ENCODE measurements at regions not wholly inside any gene's neighbourhood (a gene's known extent, or its start where the extent isn't known, plus 50 kb on each side); places are given as distances from the start of the nearest gene placed in this dataset.
A peak's percentile ranks its signal among the peaks of the same experiment; 100 is the strongest.

DNA sequence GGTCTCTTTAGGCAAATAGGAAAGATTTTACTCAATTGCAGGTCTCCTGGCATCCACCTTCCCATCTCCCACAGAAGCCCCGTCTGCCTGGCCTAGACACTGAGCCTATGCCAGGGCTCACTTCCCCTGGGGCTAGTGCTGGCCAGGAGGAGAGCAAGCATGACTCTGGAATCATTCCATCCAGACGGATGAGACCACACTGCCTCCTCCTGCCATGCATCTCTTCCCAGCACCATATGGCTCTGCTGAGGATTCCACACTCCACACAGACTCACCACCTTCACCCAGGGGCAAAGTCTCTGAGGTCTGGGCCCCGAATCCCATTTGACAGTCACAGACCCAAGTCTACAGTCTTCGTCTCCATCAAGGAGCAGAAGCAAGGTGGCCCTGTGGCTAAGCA, 346.5 kb downstream of the C16orf95 start:
- ATAC-seq (ENCODE audit: insufficient number of reproducible peaks, low FRiP score, low read depth): no peak
- DNase-seq (ENCODE audit: low spot score): no peak
- TF ChIP-seq CTCF (IDR thresholded peaks at IDR 0.05): no peak
- no peak overlapping the region for H3K4me3 ChIP-seq
- no peak overlapping the region for H3K27ac ChIP-seq
- no peaks in the 10 kb centered on the region for H3K9me3 ChIP-seq
- peaks cover 0 to 7% of the 10 kb centered on the region in 2 donors for H3K4me1 ChIP-seq (ENCODE audit: control insufficient read depth in 1 of 2, low read depth in 2 of 2)
- H3K27me3 ChIP-seq (replicated peaks; ENCODE audit: insufficient read depth): no peaks in the 10 kb centered on the region
- no peaks in the 10 kb centered on the region for H3K36me3 ChIP-seq

- H3K27me3 ChIP-seq (replicated peaks; ENCODE audit: insufficient read depth): no peaks in the 10 kb centered on the region
- H3K9me3 ChIP-seq: no peaks in the 10 kb centered on the region
- no peak overlapping the region for H3K27ac ChIP-seq
- DNase-seq (ENCODE audit: low spot score) (no peak), ATAC-seq (ENCODE audit: insufficient number of reproducible peaks, low FRiP score, low read depth) (no peak)
- H3K4me1 ChIP-seq (ENCODE audit: control insufficient read depth in 1 of 2, low read depth in 2 of 2): peaks cover 0 to 12% of the 10 kb centered on the region in 2 donors
- TF ChIP-seq CTCF (IDR thresholded peaks at IDR 0.05): no peak
- no peak overlapping the region for H3K4me3 ChIP-seq
- no peaks in the 10 kb centered on the region for H3K36me3 ChIP-seq
Measured at GRCh38 chr16:86971251-86971650, 345.9 kb downstream of the C16orf95 start.

- no peak for TF ChIP-seq CTCF (IDR thresholded peaks at IDR 0.05)
- DNase-seq (ENCODE audit: low spot score) (no peak), ATAC-seq (ENCODE audit: insufficient number of reproducible peaks, low FRiP score, low read depth) (no peak)
- Histone ChIP-seq H3K36me3 (no peaks in the 10 kb centered on the region), H3K27ac (no peak overlapping the region), H3K27me3 (replicated peaks; ENCODE audit: insufficient read depth) (no peaks in the 10 kb centered on the region), H3K9me3 (no peaks in the 10 kb centered on the region), H3K4me3 (no peak overlapping the region), H3K4me1 (ENCODE audit: control insufficient read depth in 1 of 2, low read depth in 2 of 2) (peaks cover 0 to 12% of the 10 kb centered on the region in 2 donors)
Measured at GRCh38 chr16:86974120-86974519, 343.1 kb downstream of the C16orf95 start.

GRCh38 chr16:86975445-86975844, 341.7 kb downstream of the C16orf95 start:
- Histone ChIP-seq H3K4me3 (no peak overlapping the region), H3K4me1 (ENCODE audit: control insufficient read depth in 1 of 2, low read depth in 2 of 2) (peaks cover 0 to 12% of the 10 kb centered on the region in 2 donors), H3K27me3 (replicated peaks; ENCODE audit: insufficient read depth) (no peaks in the 10 kb centered on the region), H3K27ac (peak overlapping the region in 1 of 2 donors; percentile 48), H3K9me3 (no peaks in the 10 kb centered on the region), H3K36me3 (no peaks in the 10 kb centered on the region)
- no peak for TF ChIP-seq CTCF (IDR thresholded peaks at IDR 0.05)
- peak; percentile 97 for ATAC-seq (ENCODE audit: insufficient number of reproducible peaks, low FRiP score, low read depth)
- peak; percentile 19 for DNase-seq (ENCODE audit: low spot score)

DNA sequence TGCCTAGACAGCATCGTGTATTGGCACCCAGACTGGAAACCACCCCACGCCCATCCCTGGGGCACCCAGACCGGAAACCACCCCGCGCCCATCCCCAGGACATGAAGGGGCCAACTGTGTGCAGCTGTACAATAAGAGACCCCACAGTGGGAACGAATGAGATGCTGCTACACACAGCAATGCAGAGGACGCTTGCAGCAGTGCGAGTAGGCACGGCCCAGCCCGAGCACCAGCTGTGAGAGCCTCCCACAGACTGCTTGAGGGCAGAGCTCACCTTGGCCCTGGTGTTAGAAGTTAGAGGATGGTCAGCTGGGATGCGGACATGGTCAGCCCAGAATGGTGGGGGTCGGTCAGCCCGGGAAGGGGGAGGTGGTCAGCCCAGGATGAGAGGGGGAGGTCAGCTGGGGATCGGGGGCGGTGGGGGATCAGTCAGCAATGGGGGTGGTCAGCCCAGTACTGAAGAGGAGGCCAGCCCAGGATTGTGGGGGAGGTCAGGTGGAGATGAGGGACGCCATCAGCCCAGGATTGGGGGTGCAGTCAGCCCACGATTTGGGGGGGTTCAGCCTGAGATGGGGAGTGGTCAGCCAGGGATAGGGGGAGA, 340.0 kb downstream of the C16orf95 start:
- Histone ChIP-seq H3K27me3 (replicated peaks; ENCODE audit: insufficient read depth) (no peaks in the 10 kb centered on the region), H3K27ac (no peak overlapping the region), H3K4me1 (ENCODE audit: control insufficient read depth in 1 of 2, low read depth in 2 of 2) (peaks cover 0 to 12% of the 10 kb centered on the region in 2 donors), H3K4me3 (no peak overlapping the region), H3K36me3 (no peaks in the 10 kb centered on the region), H3K9me3 (no peaks in the 10 kb centered on the region)
- TF ChIP-seq CTCF (IDR thresholded peaks at IDR 0.05): no peak
- ATAC-seq (ENCODE audit: insufficient number of reproducible peaks, low FRiP score, low read depth) (no peak), DNase-seq (ENCODE audit: low spot score) (no peak)

Data from thoracic aorta (tissue), 2 donors.